GM21423 (cell line): ENCODE measurements at regions not wholly inside any gene's neighbourhood (a gene's known extent, or its start where the extent isn't known, plus 50 kb on each side); places are given as distances from the start of the nearest gene placed in this dataset.

Experiments
- ATAC-seq: cut with Tn5 transposase; IDR thresholded peaks from one replicate; pipeline ENCODE4 v1.9.1; 2021; ENCODE audit warnings: mild to moderate bottlenecking, moderate library complexity; ENCODE audit not compliant: unreplicated experiment

DNA sequence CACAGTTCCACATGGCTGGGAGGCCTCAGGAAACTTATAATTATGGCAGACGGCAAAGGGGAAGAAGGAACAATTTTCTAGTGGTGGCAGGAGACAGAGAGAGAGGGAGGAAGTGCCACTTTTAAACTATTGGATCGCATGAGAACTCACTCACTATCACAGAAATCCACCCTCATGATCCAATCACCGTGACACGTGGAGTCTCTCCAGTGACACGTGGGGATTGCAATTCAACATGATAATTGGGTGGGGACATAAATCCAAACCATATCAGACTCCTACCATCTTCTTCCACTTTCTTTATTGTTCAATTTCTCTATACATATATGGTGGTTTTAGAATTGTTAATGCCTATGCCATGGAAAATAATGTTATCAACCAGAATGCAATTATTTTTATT is 103.7 kb upstream of the SYT1 start:
- no peak for ATAC-seq

DNA sequence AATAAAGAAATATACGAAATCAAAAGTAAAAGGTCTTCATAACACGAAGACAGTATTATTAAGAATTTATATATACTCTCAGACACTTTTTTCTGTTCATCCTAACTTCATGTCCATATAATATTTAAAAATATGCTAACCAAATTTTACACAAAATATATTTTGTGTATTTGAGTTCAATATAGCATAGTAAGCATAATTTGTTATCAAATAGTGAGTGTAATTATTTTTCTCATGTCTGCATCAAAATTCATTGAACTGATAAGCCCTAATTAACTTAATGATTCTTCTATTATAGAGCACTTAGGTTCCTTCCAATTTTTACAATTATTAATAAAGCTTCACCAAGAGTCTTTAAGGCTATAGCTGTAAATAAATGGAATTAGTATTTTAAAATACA is 99.7 kb upstream of the SYT1 start:
- no peak for ATAC-seq

DNA sequence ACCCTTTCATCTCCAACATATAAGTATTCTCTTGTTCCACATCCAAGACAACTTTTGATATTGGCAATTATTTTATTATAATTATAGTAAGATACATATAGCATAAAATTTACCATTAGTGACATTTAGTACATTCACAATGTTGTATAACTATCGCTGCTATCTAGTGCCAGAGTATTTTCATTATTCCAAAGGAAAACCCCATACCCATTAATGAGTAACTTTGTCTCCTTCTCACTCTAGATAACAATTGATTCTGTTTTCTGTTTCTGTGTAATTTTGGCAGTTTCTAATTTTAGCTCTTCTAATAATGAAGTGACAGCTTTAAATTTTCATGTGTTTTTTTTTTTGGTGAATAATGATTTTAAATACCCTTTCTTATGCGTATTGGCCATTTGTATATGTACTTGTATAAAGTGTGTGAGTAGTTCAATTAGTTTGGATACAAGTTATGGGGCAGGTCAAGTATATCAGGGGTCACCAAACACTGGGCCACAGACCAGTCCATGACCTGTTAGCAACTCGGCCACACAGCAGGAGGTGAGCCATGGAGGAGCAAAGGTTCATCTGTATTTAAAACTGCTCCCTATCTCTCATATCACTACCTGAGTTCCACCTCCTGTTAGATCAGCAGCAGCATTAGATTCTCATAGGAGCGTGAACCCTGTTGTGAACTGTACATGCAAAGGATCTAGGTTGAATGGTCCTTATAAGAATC is 97.2 kb upstream of the SYT1 start:
- no peak for ATAC-seq

DNA sequence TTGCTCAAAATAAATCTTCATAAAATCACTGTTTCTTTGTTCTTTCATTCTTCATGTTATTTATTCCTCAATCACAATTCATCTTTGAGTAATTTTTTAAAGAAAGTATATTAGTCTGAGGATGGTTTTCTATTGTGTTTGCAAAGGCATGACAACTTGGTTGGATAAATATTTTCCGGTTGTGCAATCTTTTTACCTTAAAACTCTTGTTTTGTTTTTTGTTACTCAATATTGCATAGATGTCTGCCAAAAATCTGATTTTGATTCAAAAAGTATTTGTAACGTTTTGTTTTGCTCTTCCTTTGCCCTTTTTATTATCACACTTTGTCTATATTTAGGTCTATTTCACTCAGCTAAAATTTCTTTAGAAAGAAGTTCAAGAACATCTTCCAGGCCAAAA is 86.2 kb upstream of the SYT1 start:
- ATAC-seq = no peak

DNA sequence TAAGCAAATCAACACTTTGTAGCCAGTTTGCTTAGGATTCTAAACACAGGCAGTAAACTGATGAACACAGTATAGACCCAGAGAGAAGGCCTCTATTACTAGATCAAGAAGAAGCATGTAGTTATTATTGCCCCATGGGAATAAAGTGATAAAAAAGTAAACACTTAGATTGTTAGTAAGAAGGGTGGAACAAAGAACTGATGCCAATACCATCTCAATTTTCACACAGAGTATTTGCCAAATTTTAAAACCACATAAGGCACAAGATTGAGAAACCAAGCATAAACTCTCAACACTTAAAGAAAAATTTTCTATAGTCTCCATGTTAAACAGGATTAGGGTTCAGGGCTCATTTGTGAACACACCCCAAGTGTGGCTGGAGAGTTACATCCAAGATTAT is 77.0 kb upstream of the SYT1 start:
- no peak for ATAC-seq

DNA sequence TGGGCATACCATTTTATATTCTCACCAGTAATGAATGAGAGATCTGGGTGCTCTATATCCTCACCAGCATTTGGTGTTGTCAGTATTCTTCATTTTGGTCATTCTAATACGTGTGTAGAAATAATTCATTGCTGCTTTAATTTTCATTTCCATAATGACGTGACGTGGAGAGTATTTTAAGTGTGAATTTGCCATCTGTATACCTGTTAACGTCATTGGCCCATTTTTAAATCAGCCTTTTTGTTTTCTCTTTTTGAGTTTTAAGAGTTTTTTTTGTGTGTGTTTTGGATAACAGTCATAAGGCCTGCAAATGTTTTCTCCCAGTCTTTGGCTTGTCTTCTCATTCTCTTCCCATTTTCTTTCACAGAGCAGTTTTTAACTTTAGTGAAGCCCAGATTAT is 74.4 kb upstream of the SYT1 start:
- ATAC-seq = no peak

DNA sequence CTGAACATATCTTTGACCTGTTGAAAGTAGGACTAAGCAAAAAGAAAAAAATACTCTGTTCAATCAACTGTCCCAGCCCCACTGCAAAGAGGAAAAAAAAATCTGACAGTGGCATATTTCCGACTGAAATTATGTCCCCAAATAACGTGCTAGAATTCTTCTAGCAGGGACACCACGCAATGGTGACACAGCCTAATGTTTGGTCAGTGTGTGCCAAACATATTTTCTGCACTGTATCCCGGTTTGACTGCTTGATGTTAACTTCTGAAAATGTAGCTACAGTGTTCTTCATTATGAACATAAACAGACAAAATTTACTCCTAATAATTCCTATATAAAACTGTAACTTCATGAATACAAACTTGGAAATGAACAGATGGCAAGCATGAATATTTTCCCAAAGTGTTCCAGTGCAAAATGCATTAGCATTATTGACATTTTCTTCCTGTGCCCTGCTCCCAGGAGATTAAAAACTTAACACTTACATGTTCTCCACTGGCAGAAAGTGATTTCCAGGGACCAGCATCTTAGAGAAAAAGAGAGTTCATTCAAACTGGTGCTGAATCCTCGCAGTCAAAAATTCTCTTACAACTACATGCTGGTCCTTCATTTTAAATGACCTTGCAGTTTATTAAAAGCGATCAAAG is 72.4 kb upstream of the SYT1 start:
- ATAC-seq = no peak

- no peak for ATAC-seq
Observed at GRCh38 chr12:78793491-78793890, 71.1 kb upstream of the SYT1 start.

- ATAC-seq = no peak
Observed at GRCh38 chr12:78793982-78794381, 70.6 kb upstream of the SYT1 start.

DNA sequence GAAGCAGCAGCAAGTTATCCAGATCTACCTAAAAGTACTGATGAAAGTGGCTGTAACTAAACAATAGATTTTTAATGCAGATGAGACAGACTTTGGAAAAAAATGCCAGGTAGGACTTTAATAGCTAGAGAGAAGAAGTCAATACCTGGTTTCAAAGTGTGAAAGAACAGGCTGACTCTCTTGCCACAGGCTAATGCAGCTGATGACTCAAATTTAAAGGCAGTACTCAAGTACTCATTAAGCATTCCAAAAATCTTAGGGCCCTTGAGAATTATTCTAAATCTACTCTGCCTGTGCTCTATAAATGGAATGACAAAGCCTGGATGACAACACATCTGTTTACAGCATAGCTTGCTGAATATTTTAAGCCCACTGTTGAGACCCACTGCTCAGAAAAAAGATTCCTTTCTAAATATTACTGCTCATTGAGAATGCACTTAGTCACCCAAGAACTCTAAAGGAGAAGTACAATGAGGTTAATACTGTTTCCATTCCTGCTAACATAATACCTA is 68.6 kb upstream of the SYT1 start:
- no peak for ATAC-seq

DNA sequence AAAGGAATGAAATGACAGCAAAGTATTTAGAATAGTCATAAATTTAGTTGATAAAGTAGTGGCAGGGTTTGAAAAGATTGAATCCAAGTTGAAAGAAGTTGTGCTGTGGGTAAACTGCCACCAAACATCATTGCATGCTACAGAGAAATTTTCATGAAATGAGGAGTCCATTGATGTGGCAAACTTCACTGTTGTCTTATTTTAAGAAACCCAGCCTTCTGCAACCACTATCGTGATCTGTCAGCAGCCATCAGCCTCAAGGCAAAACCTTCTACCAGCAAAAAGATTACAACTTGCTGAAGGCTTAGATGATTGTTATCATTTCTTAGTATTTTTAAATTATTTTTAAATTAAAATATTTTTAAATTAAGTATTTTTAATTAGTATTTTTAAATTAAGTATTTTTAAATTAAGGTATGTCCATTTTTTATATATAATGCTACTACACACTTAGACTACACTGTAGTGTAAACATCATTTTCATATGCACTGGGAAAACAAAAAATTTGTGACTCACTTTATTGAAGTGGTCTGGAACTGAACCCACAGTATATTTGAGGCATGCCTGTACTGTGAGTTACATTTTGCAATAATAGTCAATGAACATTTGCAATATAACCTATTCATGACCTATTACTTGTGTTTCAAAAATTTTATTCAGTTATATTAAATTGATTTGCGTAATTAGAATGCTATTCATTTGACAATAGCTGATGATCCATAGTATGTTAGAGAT is 67.2 kb upstream of the SYT1 start:
- ATAC-seq = no peak

GRCh38 chr12:78799649-78800048 is 64.9 kb upstream of the SYT1 start:
- no peak for ATAC-seq

GRCh38 chr12:78802593-78802992 is 62.0 kb upstream of the SYT1 start:
- ATAC-seq = no peak

DNA sequence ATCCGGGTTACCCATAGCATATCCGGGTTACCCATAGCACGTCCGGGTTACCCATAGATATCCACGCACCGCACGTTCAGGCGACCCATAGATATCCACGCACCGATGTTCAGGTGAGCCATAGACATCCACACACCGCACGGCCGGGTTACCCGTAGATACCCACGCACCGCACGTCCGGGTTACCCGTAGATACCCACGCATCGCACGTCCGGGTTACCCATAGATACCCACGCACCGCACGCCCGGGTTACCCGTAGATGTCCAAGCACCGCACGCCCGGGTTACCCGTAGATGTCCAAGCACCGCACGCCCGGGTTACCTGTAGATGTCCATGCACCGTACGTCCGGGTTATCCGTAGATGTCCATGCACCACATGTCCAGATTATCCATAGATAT is 60.3 kb upstream of the SYT1 start:
- ATAC-seq = no peak
